NCI-H748 treated with DMSO at 0.1 percent for 48 hours (cell line): ENCODE measurements at regions not wholly inside any gene's neighbourhood (a gene's known extent, or its start where the extent isn't known, plus 50 kb on each side); places are given as distances from the start of the nearest gene placed in this dataset.
"Not testable (repeated sequence)": the region's sequence is repeated elsewhere in the genome, so short reads cannot be mapped to it uniquely, and the experiment has no call there.

Experiments used
- DNase-seq: peaks from one replicate; lab custom pipeline; 2025; lab: John Stamatoyannopoulos, UW

GRCh38 chr18:76605341-76605929 is 110.4 kb upstream of the ZNF516 start:
- no peak for DNase-seq

- DNase-seq = no peak
Observed at GRCh38 chr18:76604935-76605240, 109.8 kb upstream of the ZNF516 start.

DNA sequence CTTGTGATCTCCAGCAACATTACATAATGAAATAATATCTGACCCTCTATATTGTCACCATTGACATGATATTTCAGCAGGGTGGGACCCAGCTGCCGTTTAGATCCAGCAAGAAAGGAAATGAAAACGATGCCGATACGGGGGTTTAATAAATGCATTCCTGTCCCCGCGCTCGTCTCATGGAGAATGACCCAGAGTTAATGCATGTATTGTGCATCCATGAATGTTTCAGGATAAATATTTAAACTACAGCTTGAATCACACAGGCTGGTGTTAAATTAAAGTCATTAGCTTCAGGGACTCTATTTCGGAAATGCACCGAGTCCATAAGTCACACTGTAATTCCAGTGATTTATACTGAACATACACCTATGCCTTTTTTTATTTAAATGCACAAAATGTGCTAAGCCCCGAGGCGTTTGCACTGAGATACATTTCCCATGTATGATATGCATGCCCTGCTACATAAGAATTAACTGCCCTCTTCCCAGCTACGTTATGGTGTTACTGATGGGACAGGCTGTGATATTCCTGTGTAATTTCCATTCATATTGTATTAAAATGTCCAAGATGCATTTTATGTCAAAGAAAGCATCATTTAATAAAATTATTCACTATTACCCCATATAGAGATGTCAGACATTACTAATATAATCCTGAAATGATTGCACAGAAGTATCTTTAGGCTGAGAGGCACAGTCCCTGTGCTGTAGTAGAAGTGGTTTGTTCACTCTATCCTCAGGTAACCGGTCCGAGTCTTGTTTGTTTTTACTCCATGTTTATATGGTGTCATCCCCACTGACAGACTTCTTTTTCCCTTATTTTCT is 109.3 kb upstream of the ZNF516 start:
- no peak for DNase-seq

DNA sequence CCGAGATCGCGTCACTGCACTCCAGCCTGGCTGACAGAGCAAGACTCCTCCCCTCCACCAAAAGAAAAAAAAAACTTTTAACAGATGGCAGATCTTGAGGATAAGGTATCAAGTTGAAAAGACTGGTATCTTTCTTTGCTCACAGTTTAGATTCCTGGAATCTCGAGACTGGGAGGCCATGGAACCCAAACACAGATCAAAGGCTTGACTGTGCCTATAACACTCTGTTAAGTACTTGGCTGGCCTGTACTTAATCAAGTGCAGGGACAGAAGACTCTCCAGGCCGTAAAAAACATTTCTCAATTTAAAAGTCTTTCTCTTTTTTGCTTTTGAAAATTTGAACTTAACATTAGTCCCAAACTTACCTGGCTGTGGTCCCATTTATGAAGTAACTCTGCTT is 107.1 kb upstream of the ZNF516 start:
- DNase-seq = no peak

- not testable (repeated sequence) for DNase-seq
Observed at GRCh38 chr18:76600076-76600475, 105.0 kb upstream of the ZNF516 start.

DNA sequence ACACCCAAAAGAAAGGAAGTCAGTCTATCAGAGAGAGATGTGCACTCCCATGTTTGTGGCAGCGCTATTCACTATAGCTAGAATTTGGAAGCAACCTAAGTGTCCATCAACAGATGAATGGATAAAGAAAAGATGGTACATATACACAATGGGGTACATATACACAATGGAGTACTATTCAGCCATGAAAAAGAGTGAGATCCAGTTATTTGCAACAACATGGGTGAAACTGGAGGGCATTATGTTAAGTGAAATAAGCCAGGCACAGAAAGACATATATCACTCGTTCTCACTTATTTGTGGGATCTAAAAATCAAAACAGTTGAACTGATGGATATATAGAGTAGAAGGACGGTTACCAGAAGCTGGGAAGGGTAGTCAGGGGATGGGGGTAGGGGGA is 99.9 kb upstream of the ZNF516 start:
- DNase-seq = no peak

DNA sequence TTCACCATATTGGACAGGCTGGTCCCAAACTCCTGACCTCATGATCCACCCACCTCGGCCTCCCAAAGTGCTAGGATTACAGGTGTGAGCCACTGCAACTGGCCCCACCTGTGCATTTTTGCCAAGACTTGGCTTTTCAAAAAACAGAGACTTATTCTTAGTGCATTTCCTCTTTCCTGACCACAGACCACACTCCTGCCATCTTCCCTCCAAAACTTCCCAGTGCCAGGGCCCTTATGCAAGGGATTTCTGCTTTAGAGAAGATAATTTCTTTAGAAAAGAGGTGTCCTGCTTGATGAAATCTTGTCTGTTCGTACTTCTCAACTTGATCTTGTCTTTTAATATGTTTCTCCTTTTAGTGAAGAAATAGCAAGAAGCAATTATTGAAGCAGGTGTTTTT is 98.8 kb upstream of the ZNF516 start:
- DNase-seq = no peak

GRCh38 chr18:76592981-76593381 is 97.9 kb upstream of the ZNF516 start:
- peak; percentile 41 for DNase-seq

GRCh38 chr18:76592096-76592495 is 97.1 kb upstream of the ZNF516 start:
- DNase-seq = no peak

GRCh38 chr18:76589866-76590265 is 94.8 kb upstream of the ZNF516 start:
- no peak for DNase-seq

DNA sequence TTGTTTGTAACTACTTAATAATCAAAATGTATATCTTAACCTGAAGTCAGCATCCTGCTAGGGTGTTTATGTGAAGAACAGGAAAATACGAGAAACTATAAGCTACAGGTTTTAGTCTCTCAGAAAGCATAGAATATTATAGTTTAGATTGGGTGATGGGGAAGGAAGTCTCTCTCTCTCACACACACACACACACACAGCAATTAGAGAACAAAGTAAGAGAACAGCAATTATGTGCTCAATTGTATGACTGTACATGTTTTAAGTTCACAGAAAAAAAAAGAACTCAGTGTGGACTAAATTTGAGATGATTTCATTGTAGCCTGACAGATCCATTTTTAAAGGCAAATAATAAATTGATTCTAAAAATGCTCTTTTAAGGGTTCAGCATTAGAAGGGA is 94.3 kb upstream of the ZNF516 start:
- peak; percentile 58 for DNase-seq

GRCh38 chr18:76588601-76589226 is 93.7 kb upstream of the ZNF516 start:
- no peak for DNase-seq

DNA sequence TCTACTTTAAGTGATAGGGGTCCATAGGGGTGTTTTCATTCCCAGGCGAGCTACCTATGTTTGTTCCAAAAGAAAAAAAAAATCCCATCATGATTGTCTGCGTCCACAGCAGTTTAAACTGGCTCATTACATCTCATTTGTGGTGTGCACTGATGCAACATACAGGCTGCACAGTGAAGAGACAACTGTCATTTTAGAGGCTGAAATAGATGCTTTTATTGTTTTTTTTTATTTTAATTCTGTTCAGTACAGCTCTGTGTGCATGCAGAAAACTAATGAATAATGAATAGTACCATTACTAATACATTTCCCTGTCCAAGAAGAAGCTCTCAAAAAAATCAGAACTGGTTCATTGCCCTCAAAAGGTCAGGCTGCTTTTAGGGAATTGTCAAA is 92.8 kb upstream of the ZNF516 start:
- no peak for DNase-seq

- DNase-seq = no peak
Observed at GRCh38 chr18:76587147-76587878, 92.3 kb upstream of the ZNF516 start.

- no peak for DNase-seq
Observed at GRCh38 chr18:76584414-76585310, 89.6 kb upstream of the ZNF516 start.

GRCh38 chr18:76581261-76581660 is 86.2 kb upstream of the ZNF516 start:
- no peak for DNase-seq

DNA sequence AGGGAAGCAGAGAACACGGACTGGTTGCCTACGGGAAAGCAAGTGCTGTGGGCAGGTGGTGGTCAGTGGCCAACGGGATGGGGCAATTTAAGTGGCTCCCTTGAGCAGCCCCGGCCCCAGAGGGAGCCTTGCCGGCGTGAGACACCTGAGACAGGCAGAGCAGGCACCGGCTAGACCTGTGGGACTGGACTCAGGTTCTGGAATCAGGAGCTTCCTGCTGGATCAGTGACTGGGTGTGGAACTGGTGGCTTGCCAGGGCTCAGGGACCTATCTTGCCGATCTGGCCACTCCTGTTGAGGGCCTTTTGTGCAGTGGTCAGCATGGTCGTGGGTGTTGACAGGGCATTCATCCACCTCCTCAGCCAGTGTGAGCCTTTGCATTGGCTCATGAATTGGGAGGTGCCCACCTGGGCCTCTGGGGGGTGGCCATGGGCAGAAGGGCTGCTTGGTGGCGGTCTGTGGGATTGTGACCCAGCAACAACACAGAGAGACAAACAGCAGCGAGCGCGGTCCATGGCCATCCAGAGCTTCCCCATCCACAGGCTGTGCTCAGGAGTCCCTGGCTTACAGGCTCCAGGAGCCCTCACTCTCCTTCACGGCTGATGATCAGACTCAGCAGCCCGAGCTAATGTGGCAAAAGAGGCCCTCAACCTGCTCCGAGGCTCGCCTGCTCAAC is 85.4 kb upstream of the ZNF516 start:
- DNase-seq = no peak

GRCh38 chr18:76579301-76579695 is 84.3 kb upstream of the ZNF516 start:
- DNase-seq = no peak

GRCh38 chr18:76578571-76579300 is 83.7 kb upstream of the ZNF516 start:
- DNase-seq = no peak

DNA sequence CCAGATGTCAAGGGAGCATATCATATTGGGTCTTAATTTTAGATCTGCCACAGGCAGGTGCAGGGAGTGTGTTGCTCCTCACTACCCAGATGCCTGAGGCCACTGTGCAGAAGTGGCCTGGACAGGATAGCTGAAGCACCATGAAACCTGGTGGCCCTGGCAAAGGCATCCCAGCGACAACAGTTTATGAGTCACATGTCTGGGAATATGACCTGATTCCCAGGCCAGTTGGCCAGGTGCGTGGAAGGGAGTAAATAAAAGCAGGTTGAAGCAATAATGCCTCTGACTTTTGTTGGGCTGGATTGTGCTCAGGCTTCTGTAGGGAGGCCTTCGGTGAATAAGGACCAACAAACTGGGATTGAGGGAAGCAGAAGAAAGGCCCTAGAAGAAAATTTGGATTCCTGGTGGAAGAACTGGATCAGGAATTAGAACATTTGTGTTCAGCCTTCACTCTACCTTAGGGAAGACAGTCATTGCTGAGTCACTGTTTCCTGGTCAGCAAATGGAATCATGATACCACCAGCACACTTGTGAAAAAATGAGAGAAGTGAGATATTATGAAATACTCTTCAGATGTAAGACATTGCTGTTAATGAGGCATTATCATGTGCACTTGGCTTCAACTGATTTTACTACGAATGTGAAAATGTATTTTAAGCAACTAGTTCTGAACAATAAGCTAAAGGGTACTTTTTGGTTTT is 78.4 kb upstream of the ZNF516 start:
- DNase-seq = no peak
